DMS153 treated with DMSO at 0.1 percent for 48 hours (cell line): ENCODE measurements at regions not wholly inside any gene's neighbourhood (a gene's known extent, or its start where the extent isn't known, plus 50 kb on each side); places are given as distances from the start of the nearest gene placed in this dataset.

Source experiments
- DNase-seq: peaks from one replicate; lab custom pipeline; 2025; ENCODE audit not compliant: unreplicated experiment; lab: John Stamatoyannopoulos, UW

GRCh38 chr11:32200136-32200847 is 109.4 kb downstream of the RCN1 start:
- no peak for DNase-seq

DNA sequence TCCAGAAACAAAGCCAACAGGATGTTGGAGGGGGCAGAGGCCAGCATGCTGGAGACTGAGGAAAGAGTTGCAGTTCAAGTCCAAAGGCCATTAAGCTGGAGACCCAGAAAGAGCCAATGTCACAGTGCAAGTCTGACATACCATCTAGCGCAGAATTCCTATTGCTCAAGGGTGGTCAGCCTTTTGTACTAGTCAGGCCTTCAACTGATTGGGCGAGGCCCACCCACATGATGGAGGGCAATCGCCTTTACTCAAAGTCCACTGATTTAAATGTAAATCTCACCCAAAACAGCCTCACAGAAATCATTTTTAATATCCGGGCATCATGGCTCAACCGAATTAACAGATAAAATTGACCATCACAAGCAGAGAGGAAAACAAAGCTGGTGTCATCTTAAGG is 113.9 kb downstream of the RCN1 start:
- DNase-seq = no peak

DNA sequence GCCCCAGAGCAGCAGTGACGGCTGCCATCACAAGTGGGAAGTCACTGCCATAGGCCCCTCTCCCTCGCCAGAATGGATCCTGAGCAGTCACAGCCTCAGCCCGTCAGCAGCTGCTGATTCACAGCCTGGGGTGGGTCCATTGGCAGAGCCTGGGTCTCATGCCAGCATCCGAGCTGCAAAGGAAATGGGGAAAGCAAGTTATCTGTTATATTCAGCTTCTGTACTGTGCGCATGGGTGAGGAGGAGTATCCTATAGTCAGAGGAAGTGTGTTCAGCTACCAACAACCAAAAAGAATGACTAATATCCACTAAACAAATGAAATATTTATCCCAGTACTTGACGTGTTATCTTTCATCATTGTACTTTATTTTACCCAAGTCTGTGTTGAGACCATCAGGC is 119.7 kb downstream of the RCN1 start:
- no peak for DNase-seq

DNA sequence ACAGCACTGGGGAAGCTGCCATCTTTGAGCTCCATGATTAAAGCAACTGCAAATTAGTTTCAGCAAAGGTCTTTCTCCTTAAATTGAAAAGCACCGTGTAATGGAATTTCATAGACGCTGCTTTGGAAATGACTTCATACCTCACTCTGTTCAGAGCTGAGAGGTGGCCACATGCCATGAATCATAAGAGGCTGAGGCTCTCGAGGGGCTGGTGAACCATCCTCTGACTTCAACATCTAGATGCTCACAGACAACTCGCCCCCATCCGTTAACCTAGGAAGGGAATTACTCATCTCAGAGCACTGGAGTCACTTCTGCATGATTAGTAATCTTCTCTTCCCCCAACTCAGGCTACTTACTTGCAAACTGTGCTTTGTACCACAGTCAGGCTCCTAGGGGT is 122.3 kb downstream of the RCN1 start:
- no peak for DNase-seq

DNA sequence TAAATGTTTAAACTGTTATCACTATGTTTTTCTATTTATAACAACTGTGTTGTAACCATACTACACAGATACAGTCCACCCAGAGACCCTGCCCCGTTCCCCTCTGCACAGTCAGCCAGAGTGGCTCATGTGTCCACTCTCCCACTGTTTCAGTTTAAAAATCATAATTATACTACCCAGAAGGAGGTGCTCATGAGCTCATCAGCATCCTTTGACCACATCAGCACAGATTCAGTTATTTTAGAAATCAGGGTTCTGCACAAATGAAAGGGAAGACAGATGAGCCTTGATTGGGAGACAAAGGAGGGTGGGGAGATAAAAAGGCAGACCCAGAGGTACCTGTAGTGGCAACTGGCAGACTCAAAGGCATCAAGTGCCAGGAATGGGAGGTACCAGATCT is 124.3 kb downstream of the RCN1 start:
- DNase-seq = no peak

GRCh38 chr11:32216749-32217148 is 125.9 kb downstream of the RCN1 start:
- no peak for DNase-seq

DNA sequence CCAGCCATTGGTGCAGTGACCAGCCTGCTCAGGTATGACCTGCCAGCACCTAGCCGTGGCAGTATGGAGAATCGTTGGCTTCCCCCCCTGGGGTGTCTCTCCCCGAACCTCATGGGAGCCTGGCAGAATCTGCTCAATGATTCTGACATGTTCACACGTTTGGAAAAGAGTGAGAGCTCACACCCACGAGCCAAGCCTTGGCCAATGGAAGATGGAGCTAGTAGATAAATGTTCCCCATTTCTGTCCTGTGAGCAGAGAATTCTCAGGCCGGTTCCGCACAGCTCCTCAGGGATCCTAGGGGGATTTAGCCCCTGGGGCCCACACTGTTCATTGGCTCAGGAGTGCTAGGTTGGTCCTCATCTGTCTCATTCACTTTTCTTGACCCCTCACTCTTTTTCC is 128.4 kb downstream of the RCN1 start:
- no peak for DNase-seq

DNA sequence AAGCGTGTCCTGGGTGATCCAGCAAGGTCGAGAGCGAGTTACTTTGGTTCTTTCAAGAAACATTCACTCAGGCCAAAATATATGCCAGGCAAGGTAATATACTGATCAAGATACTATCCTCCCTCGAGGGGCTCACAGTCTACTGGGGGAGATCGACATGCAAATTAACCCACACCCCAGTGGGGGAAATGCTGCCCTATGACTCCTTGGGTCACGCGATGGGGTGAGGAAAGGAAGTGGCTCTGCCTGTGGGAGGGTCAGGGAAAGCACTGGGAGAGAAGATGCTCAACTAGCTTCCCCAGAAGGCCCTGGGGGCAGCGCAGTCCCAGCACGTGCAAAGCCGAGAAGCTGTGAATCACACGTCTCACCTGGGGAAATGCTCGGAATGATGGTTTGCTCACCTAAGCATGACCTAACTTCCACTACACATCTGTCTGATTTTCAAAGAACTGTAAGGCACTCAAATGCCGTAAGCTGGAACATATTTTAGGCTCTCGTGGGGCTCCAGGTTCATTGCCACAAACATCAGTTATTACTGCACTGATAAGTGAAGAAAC is 130.7 kb downstream of the RCN1 start:
- no peak for DNase-seq

- no peak for DNase-seq
These were observed 133.7 kb downstream of the RCN1 start for GRCh38 chr11:32224580-32224979.

GRCh38 chr11:32225571-32226285 is 134.9 kb downstream of the RCN1 start:
- DNase-seq = no peak

GRCh38 chr11:32226480-32226879 is 135.6 kb downstream of the RCN1 start:
- DNase-seq = no peak

- no peak for DNase-seq
These were observed 138.8 kb downstream of the RCN1 start for GRCh38 chr11:32229576-32230240.

DNA sequence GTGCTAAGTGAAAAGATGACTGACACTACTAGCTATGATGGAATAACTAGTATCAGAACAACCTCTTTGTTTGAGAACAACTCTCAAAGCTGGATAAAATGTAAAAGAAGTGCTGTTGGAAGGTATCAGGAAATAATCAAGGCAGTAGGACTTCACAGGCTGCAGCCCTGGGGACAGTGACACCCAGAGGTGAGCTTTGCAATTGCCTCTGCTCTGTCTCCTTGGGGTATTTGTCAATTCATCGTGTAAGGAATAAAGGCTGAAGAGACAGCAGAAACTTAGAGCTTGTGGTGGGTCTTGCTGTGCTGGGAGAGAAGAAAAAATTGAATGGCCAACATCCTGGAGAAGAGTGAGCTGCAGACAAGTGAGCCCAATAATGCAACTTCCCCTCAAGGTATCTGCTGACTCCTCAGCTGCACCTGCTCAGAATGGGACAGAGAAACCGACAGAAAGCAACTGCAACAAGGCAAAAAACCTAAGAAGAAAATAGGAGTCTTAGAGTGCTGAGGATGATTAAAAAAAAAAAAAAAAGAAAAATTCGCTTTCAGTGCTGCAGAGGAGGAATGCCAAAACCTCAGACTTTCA is 141.1 kb downstream of the RCN1 start:
- DNase-seq = no peak

- DNase-seq = no peak
These were observed 141.6 kb downstream of the RCN1 start for GRCh38 chr11:32232516-32232915.

DNA sequence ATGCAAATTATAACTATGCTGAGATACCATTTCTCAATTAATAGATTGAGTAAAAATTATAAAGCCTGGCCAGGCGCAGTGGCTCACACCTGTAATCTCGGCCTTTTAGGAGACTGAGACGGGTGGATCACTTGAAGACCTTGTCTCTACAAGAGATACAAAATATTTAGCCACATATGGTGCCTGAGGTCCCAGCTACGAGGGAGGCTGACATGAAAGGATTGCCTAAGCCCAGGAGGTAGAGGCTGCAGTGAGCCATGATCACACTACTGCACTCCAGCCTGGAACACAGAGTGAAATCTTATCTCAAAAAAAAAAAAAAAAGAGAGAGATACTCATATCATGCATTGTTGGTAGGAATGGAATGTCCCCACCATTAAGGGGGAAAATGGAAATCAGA is 142.4 kb downstream of the RCN1 start:
- DNase-seq = no peak

DNA sequence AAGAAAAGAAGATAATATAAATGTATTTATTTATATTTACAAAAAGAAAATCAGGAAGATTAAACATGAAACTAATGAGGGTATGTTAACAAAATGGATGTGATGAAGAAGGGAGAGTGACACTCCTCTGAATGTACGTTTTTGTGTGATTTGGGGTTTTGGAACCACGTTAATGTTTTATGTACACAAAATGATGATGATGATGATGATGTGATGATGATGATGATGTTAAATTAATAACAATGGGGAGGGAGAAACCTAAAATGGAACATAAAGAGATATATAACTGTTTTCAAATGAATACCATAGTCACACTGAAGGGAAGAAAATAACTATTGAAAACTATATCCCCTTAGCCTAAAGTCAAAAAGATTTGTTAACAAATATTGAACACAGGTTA is 143.1 kb downstream of the RCN1 start:
- no peak for DNase-seq

GRCh38 chr11:32244453-32244852 is 153.6 kb downstream of the RCN1 start:
- DNase-seq = no peak

DNA sequence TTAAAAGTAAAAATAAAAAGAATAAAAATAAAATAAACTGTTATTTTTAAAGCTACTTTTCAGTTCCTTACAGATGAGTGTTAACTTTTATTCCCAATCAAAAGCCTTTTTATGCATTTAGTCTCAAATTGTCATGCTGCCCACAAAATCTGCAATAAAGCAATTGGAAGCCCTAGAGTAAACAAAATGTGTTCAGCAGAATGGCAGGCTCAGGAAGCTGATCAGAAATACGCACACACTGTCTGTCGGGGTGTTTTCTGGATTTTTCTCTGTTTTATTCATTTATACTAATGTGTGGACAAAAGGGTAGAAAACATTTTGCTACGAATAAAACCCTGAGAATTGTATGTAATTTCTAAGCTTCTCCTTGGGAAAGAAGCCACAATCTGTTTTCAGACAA is 162.8 kb downstream of the RCN1 start:
- no peak for DNase-seq

GRCh38 chr11:32255841-32256240 is 165.0 kb downstream of the RCN1 start:
- DNase-seq = no peak

DNA sequence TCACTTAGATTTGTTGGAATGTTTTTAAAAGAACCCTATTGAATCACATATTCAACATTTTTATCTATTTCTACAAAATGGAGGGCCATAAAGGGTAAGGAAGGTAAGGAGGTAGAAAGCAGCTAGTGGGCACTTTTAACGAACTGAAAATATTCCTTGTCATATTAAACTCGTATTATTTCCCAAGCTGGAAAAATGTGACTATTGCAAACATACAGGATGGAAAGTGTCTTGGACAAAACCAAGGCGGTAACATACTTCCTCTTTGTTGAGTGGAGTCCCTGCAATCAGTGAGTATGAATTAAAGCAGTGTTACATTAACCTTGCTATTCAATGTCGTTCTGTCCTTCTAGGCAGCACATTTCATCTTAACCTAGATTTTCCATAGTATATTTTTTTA is 165.6 kb downstream of the RCN1 start:
- no peak for DNase-seq

- DNase-seq = no peak
These were observed 168.8 kb downstream of the RCN1 start for GRCh38 chr11:32259641-32260081.

DNA sequence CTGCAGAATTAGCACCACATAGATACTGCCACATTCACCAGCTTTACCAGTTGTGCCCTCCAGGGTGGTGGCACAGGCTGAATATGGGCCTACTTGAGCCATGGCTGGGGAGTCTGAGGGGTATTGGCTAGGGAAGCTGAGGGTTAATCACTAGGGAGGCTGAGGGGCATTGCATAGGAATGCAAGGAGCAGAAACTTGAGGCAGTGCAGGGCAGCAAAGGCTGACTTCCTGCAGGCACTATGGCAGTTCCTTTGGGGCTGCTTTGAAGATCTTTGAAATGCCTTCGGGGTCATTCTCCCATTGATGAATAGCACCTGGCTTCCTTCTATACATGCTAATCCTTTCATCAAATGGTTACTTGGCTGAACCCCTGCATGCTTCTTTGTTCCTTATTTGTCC is 171.5 kb downstream of the RCN1 start:
- DNase-seq = no peak
